ENCODE measurements at regions not wholly inside any gene's neighbourhood (a gene's known extent, or its start where the extent isn't known, plus 50 kb on each side); places are given as distances from the start of the nearest gene placed in this dataset.

DNA sequence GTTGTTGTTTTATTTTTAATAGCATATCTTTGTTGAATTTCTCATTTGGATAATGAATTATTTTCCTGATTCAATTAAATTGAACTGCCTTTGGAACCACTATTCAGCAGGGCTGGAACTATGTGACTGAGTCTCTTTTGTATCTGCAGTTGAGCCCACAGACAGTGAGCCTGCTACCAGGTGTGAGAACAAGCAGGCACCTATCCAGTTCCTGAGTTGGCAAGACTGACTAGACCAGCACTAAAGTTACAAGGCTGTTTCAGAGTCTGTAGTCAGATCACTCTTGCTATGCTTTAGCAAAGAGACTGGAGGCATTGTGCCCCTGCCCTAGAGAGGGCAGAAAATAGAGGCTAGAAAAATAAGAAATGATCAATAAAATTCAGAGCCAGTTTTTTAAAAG is 237.3 kb upstream of the GRID2 start:
- H3K27me3 ChIP-seq (replicated peaks in 1 of 2; ENCODE audit: control insufficient read depth in 2 of 2, extremely low read depth in 1 of 2, insufficient read depth in 2 of 2, low read length in 1 of 2): no peaks in the 10 kb centered on the region
- H3K27ac Mint-ChIP-seq: no peak overlapping the region
- POLR2A ChIA-PET: no interaction called here

DNA sequence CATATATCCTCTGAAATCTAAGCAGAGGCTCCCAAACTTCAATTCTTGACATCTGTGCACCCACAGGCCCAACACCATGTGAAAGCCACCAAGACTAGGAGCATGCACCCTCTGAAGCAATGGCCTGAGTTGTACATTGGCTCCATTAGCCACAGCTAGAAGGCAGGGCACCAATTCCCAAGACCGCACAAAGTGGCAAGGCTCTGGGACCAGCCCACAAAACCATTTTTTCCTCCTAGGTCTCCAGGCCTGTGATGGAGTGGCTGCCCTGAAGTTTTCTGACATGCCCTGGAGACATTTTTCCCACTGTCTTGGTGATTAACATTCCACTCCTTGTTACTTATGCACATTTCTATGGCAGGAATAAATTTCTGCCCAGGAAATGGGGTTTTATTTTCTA is 232.2 kb upstream of the GRID2 start:
- no peaks in the 10 kb centered on the region for H3K27me3 Mint-ChIP-seq
- H3K4me3 Mint-ChIP-seq: no peak overlapping the region
- ATAC-seq (replicated peaks in 1 of 4): no peak
- Histone ChIP-seq H3K4me3 (ENCODE audit: control insufficient read depth in 1 of 2, extremely low read depth in 1 of 2, low read length in 1 of 2) (no peak overlapping the region), H3K27me3 (replicated peaks in 1 of 2; ENCODE audit: control insufficient read depth in 2 of 2, extremely low read depth in 1 of 2, insufficient read depth in 2 of 2, low read length in 1 of 2) (no peaks in the 10 kb centered on the region), H3K36me3 (ENCODE audit: control insufficient read depth in 2 of 2, extremely low read depth in 1 of 2, insufficient read depth in 1 of 2, low read length in 1 of 2) (no peaks in the 10 kb centered on the region), H3K27ac (ENCODE audit: low read length) (no peak overlapping the region), H3K4me1 (ENCODE audit: control insufficient read depth in 1 of 2, extremely low read depth in 1 of 2, insufficient read depth in 2 of 2, low read length in 2 of 2) (no peaks in the 10 kb centered on the region), H3K9me3 (no peaks in the 10 kb centered on the region)
- DNase-seq: no peak
- no CpG with 5 or more reads among the region's 1 CpG for WGBS (ENCODE audit: insufficient coverage)
- no peak overlapping the region for H3K27ac Mint-ChIP-seq
- H3K4me1 Mint-ChIP-seq: no peaks in the 10 kb centered on the region
- H3K9me3 Mint-ChIP-seq: peaks cover 12 to 26% (median 17%) of the 10 kb centered on the region in 3 donors
- H3K36me3 Mint-ChIP-seq: no peaks in the 10 kb centered on the region
- POLR2A ChIA-PET: no interaction called here
- CTCF ChIA-PET: no interaction called here

More for the DNA sequence above, 237.3 kb upstream of the GRID2 start:
- H3K4me1 Mint-ChIP-seq: no peaks in the 10 kb centered on the region
- Histone ChIP-seq H3K27ac (ENCODE audit: low read length) (no peak overlapping the region), H3K4me3 (ENCODE audit: control insufficient read depth in 1 of 2, extremely low read depth in 1 of 2, low read length in 1 of 2) (no peak overlapping the region), H3K9me3 (peaks cover 2% of the 10 kb centered on the region), H3K4me1 (ENCODE audit: control insufficient read depth in 1 of 2, extremely low read depth in 1 of 2, insufficient read depth in 2 of 2, low read length in 2 of 2) (no peaks in the 10 kb centered on the region), H3K36me3 (ENCODE audit: control insufficient read depth in 2 of 2, extremely low read depth in 1 of 2, insufficient read depth in 1 of 2, low read length in 1 of 2) (no peaks in the 10 kb centered on the region)
- H3K36me3 Mint-ChIP-seq: no peaks in the 10 kb centered on the region
- H3K9me3 Mint-ChIP-seq: peaks cover 8 to 17% (median 14%) of the 10 kb centered on the region in 3 donors
- no peak overlapping the region for H3K4me3 Mint-ChIP-seq
- H3K27me3 Mint-ChIP-seq: no peaks in the 10 kb centered on the region
- ATAC-seq (replicated peaks in 1 of 4) (no peak), DNase-seq (no peak)
- CTCF ChIA-PET: no interaction called here

DNA sequence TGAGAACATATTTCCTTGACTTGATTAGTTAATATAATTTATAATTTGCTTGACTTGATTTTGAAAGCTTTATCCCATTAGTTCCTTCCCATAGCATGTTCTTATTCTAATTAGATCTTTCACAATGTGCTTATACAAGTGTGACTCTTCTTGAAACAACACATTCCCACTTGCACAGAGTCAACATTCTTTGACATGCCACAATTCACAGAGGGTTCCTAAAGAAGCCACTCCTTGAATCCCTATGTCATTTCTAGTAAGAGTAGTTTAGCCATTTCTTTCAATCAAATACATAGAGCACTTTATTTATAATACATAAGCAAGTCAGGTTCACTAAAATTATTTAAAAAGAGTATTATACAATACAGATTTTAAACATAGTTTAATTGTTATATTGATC is 228.9 kb upstream of the GRID2 start:
- H3K27ac ChIP-seq (ENCODE audit: low read length): no peak overlapping the region
- H3K27me3 Mint-ChIP-seq: no peaks in the 10 kb centered on the region
- peaks cover 8 to 22% (median 19%) of the 10 kb centered on the region in 3 donors for H3K9me3 Mint-ChIP-seq
- H3K4me1 Mint-ChIP-seq: no peaks in the 10 kb centered on the region
- no peaks in the 10 kb centered on the region for H3K27me3 ChIP-seq (replicated peaks in 1 of 2; ENCODE audit: control insufficient read depth in 2 of 2, extremely low read depth in 1 of 2, insufficient read depth in 2 of 2, low read length in 1 of 2)
- H3K9me3 ChIP-seq: no peaks in the 10 kb centered on the region
- H3K27ac Mint-ChIP-seq: no peak overlapping the region
- POLR2A ChIA-PET: no interaction called here
- H3K36me3 Mint-ChIP-seq: no peaks in the 10 kb centered on the region
- H3K4me3 Mint-ChIP-seq: no peak overlapping the region
- no peaks in the 10 kb centered on the region for H3K4me1 ChIP-seq (ENCODE audit: control insufficient read depth in 1 of 2, extremely low read depth in 1 of 2, insufficient read depth in 2 of 2, low read length in 2 of 2)
- no peak overlapping the region for H3K4me3 ChIP-seq (ENCODE audit: control insufficient read depth in 1 of 2, extremely low read depth in 1 of 2, low read length in 1 of 2)
- ATAC-seq (replicated peaks in 1 of 4) (no peak), DNase-seq (no peak)
- no peaks in the 10 kb centered on the region for H3K36me3 ChIP-seq (ENCODE audit: control insufficient read depth in 2 of 2, extremely low read depth in 1 of 2, insufficient read depth in 1 of 2, low read length in 1 of 2)
- CTCF ChIA-PET: no interaction called here

DNA sequence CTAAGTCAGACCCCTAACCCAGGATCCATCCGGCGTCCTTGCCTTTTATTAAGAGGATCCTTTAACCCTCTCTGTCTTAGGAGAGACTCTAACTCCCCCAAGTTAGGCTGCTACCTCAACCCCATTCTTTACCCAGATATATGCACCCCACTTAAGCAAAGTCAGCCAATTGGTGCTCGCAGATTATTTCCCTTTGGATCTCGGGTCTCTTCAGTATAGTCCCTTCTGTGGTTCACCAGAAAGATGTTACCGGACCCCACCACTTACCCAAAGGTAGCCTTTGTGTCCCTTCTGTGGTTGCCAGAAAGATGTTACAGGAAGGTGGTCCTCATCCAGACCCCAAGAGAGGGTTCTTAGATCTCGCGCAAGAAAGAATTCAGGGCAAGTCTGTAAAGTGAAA is 212.9 kb upstream of the GRID2 start:
- H3K27ac ChIP-seq (ENCODE audit: low read length): no peak overlapping the region
- H3K36me3 ChIP-seq (ENCODE audit: control insufficient read depth in 2 of 2, extremely low read depth in 1 of 2, insufficient read depth in 1 of 2, low read length in 1 of 2): no peaks in the 10 kb centered on the region
- no peak overlapping the region for H3K4me3 Mint-ChIP-seq
- no peaks in the 10 kb centered on the region for H3K4me1 ChIP-seq (ENCODE audit: control insufficient read depth in 1 of 2, extremely low read depth in 1 of 2, insufficient read depth in 2 of 2, low read length in 2 of 2)
- ChIA-PET POLR2A (no interaction called here), CTCF (no interaction called here)
- no peaks in the 10 kb centered on the region for H3K27me3 Mint-ChIP-seq
- H3K4me3 ChIP-seq (ENCODE audit: control insufficient read depth in 1 of 2, extremely low read depth in 1 of 2, low read length in 1 of 2): no peak overlapping the region
- 80% methylated on average over 2 of the region's 7 CpGs for WGBS (ENCODE audit: insufficient coverage)
- no peaks in the 10 kb centered on the region for H3K4me1 Mint-ChIP-seq
- H3K9me3 ChIP-seq: no peaks in the 10 kb centered on the region
- no peak for DNase-seq
- no peak for ATAC-seq (replicated peaks in 1 of 4)
- no peaks in the 10 kb centered on the region for H3K27me3 ChIP-seq (replicated peaks in 1 of 2; ENCODE audit: control insufficient read depth in 2 of 2, extremely low read depth in 1 of 2, insufficient read depth in 2 of 2, low read length in 1 of 2)
- no peak overlapping the region for H3K27ac Mint-ChIP-seq
- H3K36me3 Mint-ChIP-seq: no peaks in the 10 kb centered on the region
- peaks cover 5 to 40% (median 19%) of the 10 kb centered on the region in 3 donors for H3K9me3 Mint-ChIP-seq

DNA sequence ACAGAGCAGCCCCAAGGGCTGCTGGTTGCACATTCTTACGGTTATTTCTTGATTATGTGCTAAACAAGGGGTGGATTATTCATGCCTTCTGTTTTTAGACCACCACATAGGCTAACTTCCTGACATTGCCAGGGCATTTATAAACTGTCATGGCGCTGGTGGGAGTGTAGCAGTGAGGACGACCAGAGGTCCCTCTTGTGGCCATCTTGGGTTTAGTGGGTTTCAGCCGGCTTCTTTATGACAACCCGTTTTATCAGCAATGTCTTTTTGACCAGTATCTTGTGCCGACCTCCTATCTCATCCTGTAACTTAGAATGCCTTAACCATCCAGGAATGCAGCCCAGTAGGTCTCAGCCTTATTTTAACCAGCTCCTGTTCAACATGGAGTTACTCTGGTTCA is 212.4 kb upstream of the GRID2 start:
- no peaks in the 10 kb centered on the region for H3K4me1 Mint-ChIP-seq
- POLR2A ChIA-PET: no interaction called here
- H3K36me3 ChIP-seq (ENCODE audit: control insufficient read depth in 2 of 2, extremely low read depth in 1 of 2, insufficient read depth in 1 of 2, low read length in 1 of 2): no peaks in the 10 kb centered on the region
- H3K27me3 ChIP-seq (replicated peaks in 1 of 2; ENCODE audit: control insufficient read depth in 2 of 2, extremely low read depth in 1 of 2, insufficient read depth in 2 of 2, low read length in 1 of 2): no peaks in the 10 kb centered on the region
- no peaks in the 10 kb centered on the region for H3K27me3 Mint-ChIP-seq
- H3K27ac ChIP-seq (ENCODE audit: low read length): no peak overlapping the region
- WGBS (ENCODE audit: insufficient coverage): 83% methylated on average over 3 of the region's 6 CpGs
- CTCF ChIA-PET: no interaction called here
- no peak for DNase-seq
- ATAC-seq (replicated peaks in 1 of 4): no peak
- H3K36me3 Mint-ChIP-seq: no peaks in the 10 kb centered on the region
- no peak overlapping the region for H3K4me3 Mint-ChIP-seq
- no peaks in the 10 kb centered on the region for H3K9me3 ChIP-seq
- peaks cover 5 to 40% (median 19%) of the 10 kb centered on the region in 3 donors for H3K9me3 Mint-ChIP-seq
- no peak overlapping the region for H3K27ac Mint-ChIP-seq
- H3K4me1 ChIP-seq (ENCODE audit: control insufficient read depth in 1 of 2, extremely low read depth in 1 of 2, insufficient read depth in 2 of 2, low read length in 2 of 2): no peaks in the 10 kb centered on the region
- no peak overlapping the region for H3K4me3 ChIP-seq (ENCODE audit: control insufficient read depth in 1 of 2, extremely low read depth in 1 of 2, low read length in 1 of 2)

DNA sequence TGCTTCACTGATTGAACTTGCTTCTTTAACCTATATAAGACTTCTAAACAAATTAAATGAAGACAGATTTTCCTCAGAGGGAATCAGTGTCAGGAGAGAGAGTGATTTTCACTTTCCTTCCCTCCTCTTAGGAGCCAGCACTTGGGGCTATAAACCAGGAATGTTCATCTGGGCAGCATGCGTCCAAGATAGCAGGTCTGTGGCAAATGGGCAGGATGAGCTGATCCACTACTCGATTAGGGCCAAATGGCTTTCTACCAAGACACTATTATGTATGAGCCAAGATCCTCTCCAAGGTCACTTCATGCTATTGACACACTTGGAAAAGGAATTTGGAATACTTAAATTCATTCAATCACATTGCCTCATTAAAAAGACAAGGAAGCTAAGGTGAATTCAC is 203.9 kb upstream of the GRID2 start:
- CTCF ChIA-PET: no interaction called here
- WGBS (ENCODE audit: insufficient coverage): no CpG with 5 or more reads among the region's 2 CpGs
- no peak overlapping the region for H3K4me3 Mint-ChIP-seq
- H3K4me3 ChIP-seq (ENCODE audit: control insufficient read depth in 1 of 2, extremely low read depth in 1 of 2, low read length in 1 of 2): no peak overlapping the region
- H3K27me3 Mint-ChIP-seq: no peaks in the 10 kb centered on the region
- ATAC-seq (replicated peaks in 1 of 4) (no peak), DNase-seq (no peak)
- H3K36me3 ChIP-seq (ENCODE audit: control insufficient read depth in 2 of 2, extremely low read depth in 1 of 2, insufficient read depth in 1 of 2, low read length in 1 of 2): no peaks in the 10 kb centered on the region
- no peak overlapping the region for H3K27ac ChIP-seq (ENCODE audit: low read length)
- no peaks in the 10 kb centered on the region for H3K36me3 Mint-ChIP-seq
- no peaks in the 10 kb centered on the region for H3K4me1 ChIP-seq (ENCODE audit: control insufficient read depth in 1 of 2, extremely low read depth in 1 of 2, insufficient read depth in 2 of 2, low read length in 2 of 2)
- no peaks in the 10 kb centered on the region for H3K9me3 ChIP-seq
- no peak overlapping the region for H3K27ac Mint-ChIP-seq
- peaks cover 3 to 19% (median 14%) of the 10 kb centered on the region in 3 donors for H3K9me3 Mint-ChIP-seq
- no peaks in the 10 kb centered on the region for H3K4me1 Mint-ChIP-seq
- H3K27me3 ChIP-seq (replicated peaks in 1 of 2; ENCODE audit: control insufficient read depth in 2 of 2, extremely low read depth in 1 of 2, insufficient read depth in 2 of 2, low read length in 1 of 2): no peaks in the 10 kb centered on the region
- POLR2A ChIA-PET: interaction anchor here in 1 of 2 donors (0.6 kb wide), 1 partner anchor 543 kb away, joined by 3 read pairs; no protein-coding TSS in a partner anchor

DNA sequence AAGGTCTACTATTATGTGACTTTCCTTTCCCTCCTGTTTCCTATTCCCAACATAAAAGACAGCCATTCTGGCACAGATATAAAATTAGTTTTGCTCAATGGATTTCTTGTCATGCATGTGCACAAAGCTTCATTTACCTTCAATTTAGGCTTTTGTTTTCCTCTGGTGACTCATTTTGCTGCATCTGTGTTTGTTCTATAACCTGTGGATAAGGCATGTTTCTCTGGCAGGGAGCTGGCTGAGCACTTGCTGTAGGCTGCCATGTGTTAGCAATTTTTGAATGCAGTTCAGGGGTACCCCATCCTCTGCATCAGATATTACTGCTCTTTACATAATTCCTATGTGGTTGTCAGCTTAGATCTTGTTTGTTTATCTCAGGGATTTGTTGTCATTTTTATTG is 202.8 kb upstream of the GRID2 start:
- peaks cover 3 to 22% (median 11%) of the 10 kb centered on the region in 3 donors for H3K9me3 Mint-ChIP-seq
- no peaks in the 10 kb centered on the region for H3K4me1 ChIP-seq (ENCODE audit: control insufficient read depth in 1 of 2, extremely low read depth in 1 of 2, insufficient read depth in 2 of 2, low read length in 2 of 2)

More for the DNA sequence above, 202.8 kb upstream of the GRID2 start:
- H3K36me3 ChIP-seq (ENCODE audit: control insufficient read depth in 2 of 2, extremely low read depth in 1 of 2, insufficient read depth in 1 of 2, low read length in 1 of 2): no peaks in the 10 kb centered on the region
- H3K27me3 ChIP-seq (replicated peaks in 1 of 2; ENCODE audit: control insufficient read depth in 2 of 2, extremely low read depth in 1 of 2, insufficient read depth in 2 of 2, low read length in 1 of 2): no peaks in the 10 kb centered on the region
- POLR2A ChIA-PET: no interaction called here
- no peak overlapping the region for H3K27ac ChIP-seq (ENCODE audit: low read length)
- Mint-ChIP-seq H3K27ac (no peak overlapping the region), H3K4me1 (no peaks in the 10 kb centered on the region), H3K36me3 (no peaks in the 10 kb centered on the region), H3K4me3 (no peak overlapping the region), H3K27me3 (no peaks in the 10 kb centered on the region)
- no peak for ATAC-seq (replicated peaks in 1 of 4)
- no peak for DNase-seq
- H3K9me3 ChIP-seq: no peaks in the 10 kb centered on the region
- CTCF ChIA-PET: no interaction called here
- no peak overlapping the region for H3K4me3 ChIP-seq (ENCODE audit: control insufficient read depth in 1 of 2, extremely low read depth in 1 of 2, low read length in 1 of 2)

Data from T-cell (primary cell).